ENCODE measurements at regions not wholly inside any gene's neighbourhood (a gene's known extent, or its start where the extent isn't known, plus 50 kb on each side); places are given as distances from the start of the nearest gene placed in this dataset.

- TF ChIP-seq BDP1 (IDR thresholded peaks at IDR 0.05; ENCODE audit: insufficient read depth, insufficient read length) (no peak), VEZF1 (CRISPR knock-in tag; IDR thresholded peaks at IDR 0.05) (no peak)
- TF ChIP-seq, protein P1, sequence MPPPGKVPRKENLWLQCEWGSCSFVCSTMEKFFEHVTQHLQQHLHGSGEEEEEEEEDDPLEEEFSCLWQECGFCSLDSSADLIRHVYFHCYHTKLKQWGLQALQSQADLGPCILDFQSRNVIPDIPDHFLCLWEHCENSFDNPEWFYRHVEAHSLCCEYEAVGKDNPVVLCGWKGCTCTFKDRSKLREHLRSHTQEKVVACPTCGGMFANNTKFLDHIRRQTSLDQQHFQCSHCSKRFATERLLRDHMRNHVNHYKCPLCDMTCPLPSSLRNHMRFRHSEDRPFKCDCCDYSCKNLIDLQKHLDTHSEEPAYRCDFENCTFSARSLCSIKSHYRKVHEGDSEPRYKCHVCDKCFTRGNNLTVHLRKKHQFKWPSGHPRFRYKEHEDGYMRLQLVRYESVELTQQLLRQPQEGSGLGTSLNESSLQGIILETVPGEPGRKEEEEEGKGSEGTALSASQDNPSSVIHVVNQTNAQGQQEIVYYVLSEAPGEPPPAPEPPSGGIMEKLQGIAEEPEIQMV (tag; conservative IDR thresholded peaks at IDR 0.05; ENCODE audit: low read depth): no peak
- Histone ChIP-seq H3K4me1 (replicated peaks in 1 of 2; ENCODE audit: control insufficient read depth in 2 of 2, insufficient read depth in 2 of 2, low read length in 2 of 2) (no peaks in the 10 kb centered on the region), H3K9me1 (ENCODE audit: control insufficient read depth, insufficient read depth, low read length) (no peaks in the 10 kb centered on the region), H3K27me3 (ENCODE audit: control insufficient read depth in 2 of 2, insufficient read depth in 2 of 2, low read length in 2 of 2) (no peaks in the 10 kb centered on the region), H2AFZ (ENCODE audit: low read depth, low read length) (no peak overlapping the region), H3K9me3 (replicated peaks; ENCODE audit: control insufficient read depth, insufficient read depth, low read depth, low read length) (no peaks in the 10 kb centered on the region), H3K79me2 (ENCODE audit: control insufficient read depth, insufficient read depth, low read length) (no peaks in the 10 kb centered on the region), H4K20me1 (replicated peaks; ENCODE audit: control insufficient read depth, insufficient read depth, low read length) (no peaks in the 10 kb centered on the region), H3K27ac (ENCODE audit: extremely low read depth, low read depth, low read length) (no peak overlapping the region), H3K4me2 (ENCODE audit: insufficient read depth, low read length) (no peak overlapping the region), H3K4me3 (no peak overlapping the region), H3K9ac (ENCODE audit: insufficient read depth in 1 of 2, low read depth in 2 of 2, low read length in 2 of 2) (no peak overlapping the region), H3K36me3 (ENCODE audit: control insufficient read depth, insufficient read depth, low read length) (no peaks in the 10 kb centered on the region)
- ATAC-seq (no peak), DNase-seq (ENCODE audit: extremely low read depth in 1 of 4, low spot score in 3 of 4) (no peak), FAIRE-seq (no peak)
- intact Hi-C loops (cut with micrococcal nuclease): no loop called here
- ChIA-PET POLR2A (no interaction called here), CTCF (ENCODE audit: low intra/inter-chr PET ratio) (no interaction called here)
- in situ Hi-C loops (cut with MboI): no loop called here
- 5% methylated on average over 2 of the region's 2 CpGs for WGBS (ENCODE audit: insufficient coverage, low coverage, missing lambda C conversion rate)
- BruUV-seq (replicated peaks): no TSS peak
These were observed 395.2 kb upstream of the ARGLU1 start for GRCh38 chr13:106963151-106963550.

GRCh38 chr13:106961651-106962050 lies 393.7 kb upstream of the ARGLU1 start:
- no TSS peak for BruUV-seq (replicated peaks)
- CTCF ChIA-PET (ENCODE audit: low intra/inter-chr PET ratio): no interaction called here
- TF ChIP-seq ZNF780A (CRISPR knock-in tag; IDR thresholded peaks at IDR 0.05) (no peak), NCOR1 (IDR thresholded peaks at IDR 0.05) (no peak), SMARCE1 (IDR thresholded peaks at IDR 0.05) (no peak), ZNF274 (IDR thresholded peaks at IDR 0.05; ENCODE audit: borderline replicate concordance, low read depth, low read length) (no peak), ARNT (IDR thresholded peaks at IDR 0.05) (no peak), ZNF436 (CRISPR knock-in tag; IDR thresholded peaks at IDR 0.05) (no peak), CGGBP1 (CRISPR knock-in tag; IDR thresholded peaks at IDR 0.05) (no peak)
- TF ChIP-seq, protein P2, sequence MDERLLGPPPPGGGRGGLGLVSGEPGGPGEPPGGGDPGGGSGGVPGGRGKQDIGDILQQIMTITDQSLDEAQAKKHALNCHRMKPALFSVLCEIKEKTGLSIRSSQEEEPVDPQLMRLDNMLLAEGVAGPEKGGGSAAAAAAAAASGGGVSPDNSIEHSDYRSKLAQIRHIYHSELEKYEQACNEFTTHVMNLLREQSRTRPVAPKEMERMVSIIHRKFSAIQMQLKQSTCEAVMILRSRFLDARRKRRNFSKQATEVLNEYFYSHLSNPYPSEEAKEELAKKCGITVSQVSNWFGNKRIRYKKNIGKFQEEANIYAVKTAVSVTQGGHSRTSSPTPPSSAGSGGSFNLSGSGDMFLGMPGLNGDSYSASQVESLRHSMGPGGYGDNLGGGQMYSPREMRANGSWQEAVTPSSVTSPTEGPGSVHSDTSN (CRISPR knock-in tag; IDR thresholded peaks at IDR 0.05; ENCODE audit: low read depth): no peak
- TF ChIP-seq, protein P2 (tag; conservative IDR thresholded peaks at IDR 0.05; ENCODE audit: low read depth): no peak

More at GRCh38 chr13:106961651-106962050, 393.7 kb upstream of the ARGLU1 start:
- intact Hi-C loops (cut with micrococcal nuclease) (no loop called here), in situ Hi-C loops (cut with MboI) (no loop called here)
- no peak overlapping the region for H3K4me2 ChIP-seq (ENCODE audit: insufficient read depth, low read length)
- H3K79me2 ChIP-seq (ENCODE audit: control insufficient read depth, insufficient read depth, low read length): no peaks in the 10 kb centered on the region
- H3K27ac ChIP-seq (ENCODE audit: extremely low read depth, low read depth, low read length): no peak overlapping the region
- no peak for FAIRE-seq
- no peak for DNase-seq (ENCODE audit: extremely low read depth in 1 of 4, low spot score in 3 of 4)
- no peaks in the 10 kb centered on the region for H3K9me1 ChIP-seq (ENCODE audit: control insufficient read depth, insufficient read depth, low read length)
- no peak for ATAC-seq
- H3K9me3 ChIP-seq (replicated peaks; ENCODE audit: control insufficient read depth, insufficient read depth, low read depth, low read length): no peaks in the 10 kb centered on the region
- H3K27me3 ChIP-seq (ENCODE audit: control insufficient read depth in 2 of 2, insufficient read depth in 2 of 2, low read length in 2 of 2): no peaks in the 10 kb centered on the region
- no peaks in the 10 kb centered on the region for H3K36me3 ChIP-seq (ENCODE audit: control insufficient read depth, insufficient read depth, low read length)
- H3K4me1 ChIP-seq (replicated peaks in 1 of 2; ENCODE audit: control insufficient read depth in 2 of 2, insufficient read depth in 2 of 2, low read length in 2 of 2): no peaks in the 10 kb centered on the region
- no peak overlapping the region for H2AFZ ChIP-seq (ENCODE audit: low read depth, low read length)
- no peaks in the 10 kb centered on the region for H4K20me1 ChIP-seq (replicated peaks; ENCODE audit: control insufficient read depth, insufficient read depth, low read length)
- POLR2A ChIA-PET: no interaction called here
- H3K4me3 ChIP-seq: no peak overlapping the region
- 4% methylated on average over 2 of the region's 2 CpGs for WGBS (ENCODE audit: insufficient coverage, low coverage, missing lambda C conversion rate)
- H3K9ac ChIP-seq (ENCODE audit: insufficient read depth in 1 of 2, low read depth in 2 of 2, low read length in 2 of 2): no peak overlapping the region

Data from K562 (cell line).